ENCODE measurements at regions not wholly inside any gene's neighbourhood (a gene's known extent, or its start where the extent isn't known, plus 50 kb on each side); places are given as distances from the start of the nearest gene placed in this dataset.

- intact Hi-C loops (cut with micrococcal nuclease), result no loop called here
- Mint-ChIP-seq H3K9me3 (peaks cover 0 to 5% (median 0%) of the 10 kb centered on the region in 11 donors), H3K27ac (peak overlapping the region in 5 of 9 donors; percentile 0 to 93 (median 23)), H3K27me3 (no peaks in the 10 kb centered on the region), H3K4me3 (peak overlapping the region in 1 of 10 donors; percentile 69), H3K36me3 (peaks cover 0 to 7% (median 3%) of the 10 kb centered on the region in 5 donors), H3K4me1 (peaks cover 22 to 67% (median 30%) of the 10 kb centered on the region in 7 donors)
- POLR2A ChIA-PET, result interaction anchor here (0.5 to 0.7 kb wide), 2 partner anchors 62 to 365 kb away, joined by 3 read pairs; no protein-coding TSS in a partner anchor
- no peaks in the 10 kb centered on the region for H3K9me3 ChIP-seq (ENCODE audit: control insufficient read depth in 2 of 3, low read length in 3 of 3)
- peaks cover 0 to 36% of the 10 kb centered on the region in 2 donors for H3K4me1 ChIP-seq (ENCODE audit: control insufficient read depth in 2 of 2, insufficient read depth in 2 of 2, low read length in 2 of 2)
- CTCF ChIA-PET, result no interaction called here
- peak in 1 of 9 donors; percentile 23 for DNase-seq
- no peak overlapping the region for H3K27ac ChIP-seq (ENCODE audit: low read depth, low read length)
- H3K4me3 ChIP-seq (ENCODE audit: low read length), result no peak overlapping the region
- no peak for ATAC-seq
- H3K36me3 ChIP-seq (ENCODE audit: control insufficient read depth in 2 of 3, insufficient read depth in 3 of 3, low read length in 3 of 3), result no peaks in the 10 kb centered on the region
- H3K27me3 ChIP-seq (ENCODE audit: control insufficient read depth in 2 of 2, insufficient read depth in 2 of 2, low read length in 2 of 2), result no peaks in the 10 kb centered on the region
Observed at GRCh38 chr1:234971586-234972297, 156.9 kb downstream of the TOMM20 start.

- POLR2A ChIA-PET, result interaction anchor here (2.2 kb wide), 1 partner anchor 8 kb away, joined by 7 read pairs; no protein-coding TSS in a partner anchor
- Mint-ChIP-seq H3K4me3 (peak overlapping the region in 5 of 10 donors; percentile 10 to 74 (median 43)), H3K27ac (peak overlapping the region in 6 of 9 donors; percentile 0 to 93 (median 22)), H3K27me3 (no peaks in the 10 kb centered on the region), H3K4me1 (peaks cover 26 to 66% (median 35%) of the 10 kb centered on the region in 7 donors), H3K36me3 (peaks cover 0 to 10% (median 3%) of the 10 kb centered on the region in 5 donors), H3K9me3 (peaks cover 0 to 5% (median 0%) of the 10 kb centered on the region in 11 donors)
- Histone ChIP-seq H3K4me1 (ENCODE audit: control insufficient read depth in 2 of 2, insufficient read depth in 2 of 2, low read length in 2 of 2) (peaks cover 0 to 36% of the 10 kb centered on the region in 2 donors), H3K27ac (ENCODE audit: low read depth, low read length) (no peak overlapping the region), H3K4me3 (ENCODE audit: low read length) (no peak overlapping the region), H3K27me3 (ENCODE audit: control insufficient read depth in 2 of 2, insufficient read depth in 2 of 2, low read length in 2 of 2) (no peaks in the 10 kb centered on the region), H3K36me3 (ENCODE audit: control insufficient read depth in 2 of 3, insufficient read depth in 3 of 3, low read length in 3 of 3) (no peaks in the 10 kb centered on the region), H3K9me3 (ENCODE audit: control insufficient read depth in 2 of 3, low read length in 3 of 3) (no peaks in the 10 kb centered on the region)
- DNase-seq (peak in 1 of 9 donors; percentile 35), ATAC-seq (no peak)
- CTCF ChIA-PET, result interaction anchor here (0.6 to 1.6 kb wide), 2 partner anchors 9 to 372 kb away, joined by 3 to 6 read pairs; no protein-coding TSS in a partner anchor
- intact Hi-C loops (cut with micrococcal nuclease), result no loop called here
Observed at GRCh38 chr1:234970731-234971476, 157.7 kb downstream of the TOMM20 start.

- ATAC-seq (no peak), DNase-seq (no peak)
- no peak overlapping the region for H3K4me3 ChIP-seq (ENCODE audit: low read length)
- H3K27me3 ChIP-seq (ENCODE audit: control insufficient read depth in 2 of 2, insufficient read depth in 2 of 2, low read length in 2 of 2), result no peaks in the 10 kb centered on the region
- CTCF ChIA-PET, result interaction anchor here (0.6 to 1.6 kb wide), 2 partner anchors 9 to 372 kb away, joined by 3 to 6 read pairs; no protein-coding TSS in a partner anchor
- peak overlapping the region in 5 of 9 donors; percentile 1 to 93 (median 21) for H3K27ac Mint-ChIP-seq
- H3K27ac ChIP-seq (ENCODE audit: low read depth, low read length), result no peak overlapping the region
- POLR2A ChIA-PET, result interaction anchor here (2.2 kb wide), 1 partner anchor 9 kb away, joined by 7 read pairs; no protein-coding TSS in a partner anchor
- H3K36me3 Mint-ChIP-seq, result peaks cover 0 to 10% (median 3%) of the 10 kb centered on the region in 5 donors
- peaks cover 27 to 64% (median 37%) of the 10 kb centered on the region in 7 donors for H3K4me1 Mint-ChIP-seq
- no peaks in the 10 kb centered on the region for H3K36me3 ChIP-seq (ENCODE audit: control insufficient read depth in 2 of 3, insufficient read depth in 3 of 3, low read length in 3 of 3)
- H3K9me3 Mint-ChIP-seq, result peaks cover 0 to 2% (median 0%) of the 10 kb centered on the region in 11 donors
- H3K9me3 ChIP-seq (ENCODE audit: control insufficient read depth in 2 of 3, low read length in 3 of 3), result no peaks in the 10 kb centered on the region
- H3K4me1 ChIP-seq (ENCODE audit: control insufficient read depth in 2 of 2, insufficient read depth in 2 of 2, low read length in 2 of 2), result peaks cover 2 to 38% of the 10 kb centered on the region in 2 donors
- H3K27me3 Mint-ChIP-seq, result no peaks in the 10 kb centered on the region
- H3K4me3 Mint-ChIP-seq, result peak overlapping the region in 6 of 10 donors; percentile 10 to 74 (median 50)
- intact Hi-C loops (cut with micrococcal nuclease), result no loop called here
Observed at GRCh38 chr1:234970401-234970730, 158.3 kb downstream of the TOMM20 start.

GRCh38 chr1:234969581-234970400, 158.8 kb downstream of the TOMM20 start:
- intact Hi-C loops (cut with micrococcal nuclease), result no loop called here
- POLR2A ChIA-PET, result interaction anchor here (0.8 to 2.2 kb wide), 2 partner anchors 9 to 125 kb away, joined by 3 to 7 read pairs; no protein-coding TSS in a partner anchor

GRCh38 chr1:234969011-234969441, 159.6 kb downstream of the TOMM20 start:
- Mint-ChIP-seq H3K4me3 (peak overlapping the region in 1 of 10 donors; percentile 20), H3K27ac (peak overlapping the region in 3 of 9 donors; percentile 27 to 76 (median 28)), H3K9me3 (peaks cover 0 to 2% (median 0%) of the 10 kb centered on the region in 11 donors), H3K27me3 (no peaks in the 10 kb centered on the region), H3K4me1 (peaks cover 35 to 66% (median 51%) of the 10 kb centered on the region in 7 donors), H3K36me3 (peaks cover 0 to 12% (median 3%) of the 10 kb centered on the region in 5 donors)
- POLR2A ChIA-PET, result interaction anchor here (0.8 to 2.2 kb wide), 2 partner anchors 10 to 124 kb away, joined by 3 to 7 read pairs; no protein-coding TSS in a partner anchor
- intact Hi-C loops (cut with micrococcal nuclease), result no loop called here
- ATAC-seq (no peak), DNase-seq (no peak)
- Histone ChIP-seq H3K9me3 (ENCODE audit: control insufficient read depth in 2 of 3, low read length in 3 of 3) (no peaks in the 10 kb centered on the region), H3K36me3 (ENCODE audit: control insufficient read depth in 2 of 3, insufficient read depth in 3 of 3, low read length in 3 of 3) (no peaks in the 10 kb centered on the region), H3K4me3 (ENCODE audit: low read length) (no peak overlapping the region), H3K27ac (ENCODE audit: low read depth, low read length) (no peak overlapping the region), H3K27me3 (ENCODE audit: control insufficient read depth in 2 of 2, insufficient read depth in 2 of 2, low read length in 2 of 2) (no peaks in the 10 kb centered on the region), H3K4me1 (ENCODE audit: control insufficient read depth in 2 of 2, insufficient read depth in 2 of 2, low read length in 2 of 2) (peaks cover 16 to 46% of the 10 kb centered on the region in 2 donors)
- CTCF ChIA-PET, result no interaction called here

More at GRCh38 chr1:234969581-234970400, 158.8 kb downstream of the TOMM20 start:
- Histone ChIP-seq H3K27ac (ENCODE audit: low read depth, low read length) (no peak overlapping the region), H3K27me3 (ENCODE audit: control insufficient read depth in 2 of 2, insufficient read depth in 2 of 2, low read length in 2 of 2) (no peaks in the 10 kb centered on the region), H3K9me3 (ENCODE audit: control insufficient read depth in 2 of 3, low read length in 3 of 3) (no peaks in the 10 kb centered on the region), H3K4me1 (ENCODE audit: control insufficient read depth in 2 of 2, insufficient read depth in 2 of 2, low read length in 2 of 2) (peaks cover 8 to 41% of the 10 kb centered on the region in 2 donors), H3K4me3 (ENCODE audit: low read length) (no peak overlapping the region), H3K36me3 (ENCODE audit: control insufficient read depth in 2 of 3, insufficient read depth in 3 of 3, low read length in 3 of 3) (no peaks in the 10 kb centered on the region)
- peaks cover 30 to 64% (median 43%) of the 10 kb centered on the region in 7 donors for H3K4me1 Mint-ChIP-seq
- H3K36me3 Mint-ChIP-seq, result peaks cover 0 to 12% (median 3%) of the 10 kb centered on the region in 5 donors
- CTCF ChIA-PET, result interaction anchor here (1.6 kb wide), 1 partner anchor 10 kb away, joined by 3 read pairs; no protein-coding TSS in a partner anchor
- H3K27me3 Mint-ChIP-seq, result no peaks in the 10 kb centered on the region
- ATAC-seq, result no peak
- peak overlapping the region in 2 of 9 donors; percentile 1 to 67 for H3K27ac Mint-ChIP-seq
- peaks cover 0 to 2% (median 0%) of the 10 kb centered on the region in 11 donors for H3K9me3 Mint-ChIP-seq
- DNase-seq, result no peak
- peak overlapping the region in 3 of 10 donors; percentile 20 to 26 (median 23) for H3K4me3 Mint-ChIP-seq
